Keratinocyte (primary cell): ENCODE measurements at regions not wholly inside any gene's neighbourhood (a gene's known extent, or its start where the extent isn't known, plus 50 kb on each side); places are given as distances from the start of the nearest gene placed in this dataset.
A peak's percentile ranks its signal among the peaks of the same experiment; 100 is the strongest.

Experiments used
- DNase-seq: peaks from one replicate; pipeline ENCODE4 v3.0.0-alpha.2; 2011; ENCODE audit warnings: low read depth, missing footprints, low spot score
- FAIRE-seq: peaks from 2 replicates; lab custom pipeline; 2011; peaks lifted over from hg19 to GRCh38; lab: Jason Lieb, UNC
- H2AFZ ChIP-seq: 2 replicates; pipeline ENCODE4 v1.6.0; 2012; ENCODE audit warnings: low read length, control low read depth, inconsistent platforms; ENCODE audit not compliant: control insufficient read depth
- H3K27ac ChIP-seq: 2 replicates; pipeline ENCODE4 v1.5.1; 2011; ENCODE audit warnings: low read length; ENCODE audit not compliant: control insufficient read depth, insufficient read depth
- H3K27me3 ChIP-seq: 3 replicates; pipeline ENCODE4 v1.6.0; 2011; ENCODE audit warnings: low read length; ENCODE audit not compliant: control insufficient read depth, insufficient read depth; ENCODE audit errors: extremely low read depth
- H3K36me3 ChIP-seq, 2 experiments: 2 replicates in 1 of 2; 3 replicates in 1 of 2; pipeline ENCODE4 v1.5.1; 2011; ENCODE audit warnings: low read length in 2 of 2, mild to moderate bottlenecking in 1 of 2; ENCODE audit not compliant: control insufficient read depth in 2 of 2, insufficient read depth in 2 of 2; ENCODE audit errors: extremely low read depth in 1 of 2
- H3K4me1 ChIP-seq: 3 replicates; pipeline ENCODE4 v1.5.1; 2011; ENCODE audit warnings: low read length; ENCODE audit not compliant: control insufficient read depth, insufficient read depth; ENCODE audit errors: extremely low read depth
- H3K4me2 ChIP-seq: 3 replicates; pipeline ENCODE4 v1.6.0; 2011; ENCODE audit warnings: low read depth, low read length; ENCODE audit not compliant: control insufficient read depth, insufficient read depth; ENCODE audit errors: extremely low read depth
- H3K4me3 ChIP-seq, 3 experiments: fragments of 200-600 bp in 1 of 3; sonication (generic) in 1 of 3; 2 replicates in 2 of 3; 3 replicates in 1 of 3; pipeline ENCODE4 v1.5.1; 2011 to 2016; ENCODE audit warnings: low read length in 3 of 3, mild to moderate bottlenecking in 3 of 3, control low read depth in 2 of 3, inconsistent platforms in 1 of 3, low read depth in 1 of 3, mixed read lengths in 1 of 3, mixed run types in 1 of 3, moderate library complexity in 1 of 3; ENCODE audit not compliant: control insufficient read depth in 2 of 3, insufficient read depth in 2 of 3; ENCODE audit errors: extremely low read depth in 1 of 3
- H3K79me2 ChIP-seq: 2 replicates; pipeline ENCODE4 v1.6.0; 2012; ENCODE audit warnings: low read length; ENCODE audit not compliant: control insufficient read depth, insufficient read depth
- H3K9ac ChIP-seq: 3 replicates; pipeline ENCODE4 v1.6.0; 2011; ENCODE audit warnings: low read length; ENCODE audit not compliant: control insufficient read depth, insufficient read depth; ENCODE audit errors: extremely low read depth
- H3K9me1 ChIP-seq: 3 replicates; pipeline ENCODE4 v1.6.0; 2011; ENCODE audit warnings: low read length; ENCODE audit not compliant: control insufficient read depth, insufficient read depth; ENCODE audit errors: extremely low read depth
- H3K9me3 ChIP-seq: 2 replicates; pipeline ENCODE4 v1.5.1; 2012; ENCODE audit warnings: low read depth, low read length; ENCODE audit not compliant: control insufficient read depth
- H4K20me1 ChIP-seq: 3 replicates; pipeline ENCODE4 v1.6.0; 2011; ENCODE audit warnings: low read length; ENCODE audit not compliant: control insufficient read depth, insufficient read depth; ENCODE audit errors: extremely low read depth
- CTCF ChIP-seq, 3 experiments: IDR thresholded peaks in 1 of 3; conservative IDR thresholded peaks in 1 of 3; optimal IDR thresholded peaks in 1 of 3; 2 replicates in 2 of 3; 3 replicates in 1 of 3; pipeline versions ENCODE3 to v1.5.1; 2011; ENCODE audit warnings: low read length in 3 of 3, mild to moderate bottlenecking in 3 of 3, moderate library complexity in 2 of 3, control low read depth in 1 of 3, inconsistent platforms in 1 of 3; ENCODE audit not compliant: insufficient read depth in 2 of 3; ENCODE audit errors: extremely low read depth in 1 of 3
- EZH2 ChIP-seq: IDR thresholded peaks from one replicate; pipeline ENCODE4 v1.6.1; 2012; ENCODE audit warnings: inconsistent platforms, mild to moderate bottlenecking, low read length, moderate library complexity
- dilution Hi-C: fragments of 300-500 bp; cut with MboI; formaldehyde crosslinking; loops from one replicate; pipeline ENCODE4 v1.7.0; 2020; ENCODE audit warnings: low sequenced_read_pairs; ENCODE audit not compliant: extremely low pct_ligation_motif_present

- dilution Hi-C loops = no loop called here
- no peak overlapping the region for H3K27ac ChIP-seq
- DNase-seq = no peak
- H3K27me3 ChIP-seq = no peaks in the 10 kb centered on the region
- H3K79me2 ChIP-seq = no peaks in the 10 kb centered on the region
- H2AFZ ChIP-seq = no peak overlapping the region
- no peak overlapping the region for H3K9ac ChIP-seq
- no peak for FAIRE-seq
- TF ChIP-seq EZH2 (no peak), CTCF (optimal IDR thresholded peaks at IDR 0.05 in 1 of 3, IDR thresholded peaks at IDR 0.05 in 1 of 3, conservative IDR thresholded peaks at IDR 0.05 in 1 of 3; ENCODE audit: extremely low read depth in 1 of 3, insufficient read depth in 2 of 3, low read length in 3 of 3) (no peak)
- no peaks in the 10 kb centered on the region for H3K36me3 ChIP-seq
- no peaks in the 10 kb centered on the region for H3K9me3 ChIP-seq
- H3K4me1 ChIP-seq = no peaks in the 10 kb centered on the region
- H4K20me1 ChIP-seq = no peaks in the 10 kb centered on the region
- no peaks in the 10 kb centered on the region for H3K9me1 ChIP-seq
- no peak overlapping the region for H3K4me2 ChIP-seq
- H3K4me3 ChIP-seq = no peak overlapping the region
These were observed 468.6 kb upstream of the CFAP20DC start for GRCh38 chr3:59518283-59519055.

GRCh38 chr3:59517388-59517787, 467.6 kb upstream of the CFAP20DC start:
- no peak overlapping the region for H2AFZ ChIP-seq
- H3K4me3 ChIP-seq = no peak overlapping the region
- no peak overlapping the region for H3K4me2 ChIP-seq
- H3K9me1 ChIP-seq = no peaks in the 10 kb centered on the region
- FAIRE-seq (peak; percentile 5), DNase-seq (no peak)
- no peaks in the 10 kb centered on the region for H3K36me3 ChIP-seq
- dilution Hi-C loops = no loop called here
- no peaks in the 10 kb centered on the region for H3K79me2 ChIP-seq
- H3K27me3 ChIP-seq = no peaks in the 10 kb centered on the region
- no peaks in the 10 kb centered on the region for H4K20me1 ChIP-seq
- no peak overlapping the region for H3K27ac ChIP-seq
- no peak for TF ChIP-seq CTCF (optimal IDR thresholded peaks at IDR 0.05 in 1 of 3, IDR thresholded peaks at IDR 0.05 in 1 of 3, conservative IDR thresholded peaks at IDR 0.05 in 1 of 3; ENCODE audit: extremely low read depth in 1 of 3, insufficient read depth in 2 of 3, low read length in 3 of 3)
- TF ChIP-seq EZH2 = no peak
- H3K9ac ChIP-seq = no peak overlapping the region
- no peaks in the 10 kb centered on the region for H3K9me3 ChIP-seq
- no peaks in the 10 kb centered on the region for H3K4me1 ChIP-seq
